ENCODE measurements at regions not wholly inside any gene's neighbourhood (a gene's known extent, or its start where the extent isn't known, plus 50 kb on each side); places are given as distances from the start of the nearest gene placed in this dataset.

DNA sequence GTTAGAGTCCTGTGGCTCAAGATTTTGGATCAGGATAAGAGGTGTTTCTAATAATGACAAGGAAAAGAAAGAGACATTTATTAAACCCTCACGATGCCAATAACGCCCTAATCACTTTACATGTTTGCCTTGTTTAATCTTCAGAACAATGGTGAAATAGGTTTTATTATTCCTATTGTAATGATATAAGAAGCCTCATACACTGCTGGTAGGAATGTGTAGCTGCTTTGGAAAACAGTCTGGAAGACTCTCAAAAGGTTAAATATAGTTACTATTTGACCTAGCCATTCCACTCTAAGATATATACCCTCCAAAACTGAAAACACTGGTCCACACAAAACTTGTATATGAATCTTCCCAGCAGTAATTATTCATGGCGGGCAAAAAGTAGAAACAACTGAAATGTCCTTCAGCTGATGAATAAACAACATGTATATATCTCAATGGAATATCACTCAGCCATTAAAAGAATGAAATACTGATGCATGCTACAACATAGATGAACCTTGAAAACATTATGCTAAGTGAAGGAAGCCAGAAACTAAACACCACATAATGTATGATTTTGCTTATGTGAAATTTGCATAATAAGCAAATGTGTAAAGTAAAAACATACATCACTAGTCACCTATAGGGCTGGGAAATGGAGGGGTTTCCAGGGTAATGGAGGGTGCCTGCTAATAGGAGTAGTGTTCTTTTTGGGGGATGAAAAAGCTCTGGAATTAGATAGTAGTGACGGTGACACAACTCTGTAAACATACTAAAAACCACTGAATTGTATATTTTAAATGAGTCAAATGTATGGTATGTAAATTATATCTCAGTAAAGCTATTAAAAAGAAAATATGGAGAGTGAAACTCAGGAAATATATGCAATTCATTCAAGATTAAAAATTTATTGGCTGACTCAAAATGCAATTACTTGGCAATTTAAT is 76.9 kb upstream of the ANK3 start:
- no peak for DNase-seq (ENCODE audit: low spot score)

DNA sequence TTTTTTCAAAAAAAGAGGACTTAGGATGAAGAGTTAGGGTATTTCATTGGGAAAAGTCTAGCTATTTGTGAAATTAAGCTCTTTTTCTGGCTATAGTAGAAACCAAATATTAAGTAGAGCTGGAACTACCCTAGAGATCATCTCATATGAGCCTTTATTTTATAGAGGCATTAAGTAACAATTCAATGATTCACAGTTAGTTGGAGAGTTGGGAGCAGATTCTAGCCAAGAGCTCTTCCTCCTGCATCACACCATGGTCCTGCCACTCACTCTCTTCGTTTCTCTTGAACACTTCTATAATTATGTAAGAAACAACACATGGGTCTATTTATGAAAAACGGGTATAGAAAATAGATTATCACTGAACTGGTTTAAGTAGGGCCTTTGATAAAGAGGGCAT is 76.1 kb upstream of the ANK3 start:
- no peak for DNase-seq (ENCODE audit: low spot score)

DNA sequence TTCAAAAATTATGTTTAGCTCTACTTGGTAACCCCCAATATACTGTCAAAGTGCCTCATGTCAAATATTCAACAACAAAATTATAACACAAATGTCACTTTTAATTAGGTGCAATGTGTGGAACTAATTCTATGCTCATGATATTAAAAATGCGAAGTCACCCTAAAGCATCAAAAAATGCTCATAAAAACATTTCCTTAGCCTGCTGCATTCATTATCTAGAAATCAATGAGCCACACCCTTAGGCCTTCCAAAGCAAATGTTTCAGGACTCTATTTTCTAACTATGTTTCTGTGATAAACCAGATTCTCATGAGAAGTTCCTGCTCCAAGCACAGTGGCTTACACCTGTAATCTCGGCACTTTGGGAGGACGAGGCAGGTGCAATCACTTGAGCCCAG is 75.0 kb upstream of the ANK3 start:
- no peak for DNase-seq (ENCODE audit: low spot score)

DNA sequence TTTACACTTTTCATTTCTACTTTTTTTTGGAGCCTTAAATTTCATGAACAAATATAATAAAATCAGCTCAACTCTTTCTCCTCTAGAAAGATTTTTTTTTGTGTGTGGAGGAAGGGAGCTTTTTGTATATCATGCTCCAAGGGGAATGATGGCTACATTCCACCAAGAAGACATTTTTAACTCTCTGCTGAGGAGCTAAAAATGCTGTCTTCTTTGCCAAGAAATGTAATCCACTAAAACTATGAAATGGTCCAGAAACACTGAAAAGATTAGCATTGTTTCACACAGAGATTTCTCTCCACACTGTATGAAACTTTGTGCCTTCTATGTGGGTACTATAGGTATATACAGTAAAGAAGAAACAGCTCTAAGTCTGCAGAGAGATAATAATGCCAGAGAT is 74.1 kb upstream of the ANK3 start:
- DNase-seq (ENCODE audit: low spot score): no peak

DNA sequence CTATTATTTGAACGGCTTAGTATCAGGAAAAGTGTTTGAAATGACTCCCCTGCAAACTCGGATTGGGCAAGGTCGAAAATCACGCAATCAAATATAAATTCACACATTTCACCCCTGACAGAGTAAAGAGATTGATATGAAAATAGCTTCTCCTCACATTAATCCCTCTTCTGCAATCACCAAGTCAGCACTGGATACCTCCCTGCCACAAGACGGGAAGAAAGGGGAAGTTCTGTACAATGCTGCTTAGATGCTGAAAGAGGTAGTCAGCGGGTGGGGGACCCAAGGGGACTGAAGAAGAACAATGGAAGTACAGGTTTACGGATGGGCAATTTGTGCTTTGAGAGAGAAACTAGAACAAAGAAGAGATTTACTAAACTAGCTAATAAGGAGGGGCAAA is 72.0 kb upstream of the ANK3 start:
- no peak for DNase-seq (ENCODE audit: low spot score)

DNA sequence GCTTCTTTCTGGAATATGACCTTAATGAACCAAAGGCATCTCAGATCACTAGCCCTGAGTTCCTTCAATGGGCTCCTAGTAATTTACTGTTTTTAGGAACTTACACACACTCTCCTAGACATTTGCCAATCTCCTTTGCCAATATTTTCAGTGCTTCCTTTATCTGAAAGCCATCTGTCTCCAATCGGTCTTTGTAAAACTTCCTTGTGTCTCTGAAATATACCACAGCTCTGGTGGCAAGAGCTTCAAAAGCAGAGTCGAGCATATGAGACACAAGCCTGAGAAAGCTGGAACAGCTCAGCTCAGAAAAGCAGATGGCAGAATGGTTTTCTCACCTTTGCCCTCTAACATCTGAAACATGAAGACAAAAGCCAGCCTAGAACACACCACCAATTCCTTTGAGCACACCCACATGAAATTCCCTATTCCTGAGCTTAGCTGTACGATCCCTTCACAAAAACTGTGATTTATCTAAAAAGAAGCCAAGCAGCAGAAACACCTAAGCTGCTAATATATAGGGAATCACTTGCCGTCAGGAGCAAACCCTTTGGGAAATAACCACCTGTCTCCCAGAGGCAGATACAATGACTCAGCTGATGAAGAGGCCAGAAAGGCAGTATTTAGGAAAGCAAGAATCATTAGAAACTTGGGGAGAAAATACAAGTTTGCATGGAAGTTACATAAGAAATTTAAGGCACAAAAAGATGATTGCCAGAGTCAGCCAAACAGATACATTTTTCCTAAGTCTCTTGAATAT is 70.2 kb upstream of the ANK3 start:
- DNase-seq (ENCODE audit: low spot score): no peak

DNA sequence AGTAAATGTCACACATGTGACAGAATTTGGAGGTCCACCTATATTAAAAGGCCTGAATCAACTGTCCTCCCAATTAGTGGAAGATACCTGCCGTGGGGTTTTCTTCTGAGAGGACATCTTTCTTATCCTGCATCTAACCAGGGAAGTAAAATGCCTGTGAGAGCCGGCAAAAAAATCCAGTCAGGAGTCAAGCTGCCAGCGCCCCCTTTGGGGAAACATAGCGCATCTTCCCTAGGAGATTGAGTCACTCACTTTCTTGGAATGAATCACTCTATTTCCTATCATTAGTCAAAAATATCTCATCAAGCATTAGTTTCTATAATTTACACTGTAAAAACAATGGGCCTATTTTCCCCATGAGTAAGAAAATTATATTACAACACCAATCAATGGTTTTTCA is 66.4 kb upstream of the ANK3 start:
- no peak for DNase-seq (ENCODE audit: low spot score)

DNA sequence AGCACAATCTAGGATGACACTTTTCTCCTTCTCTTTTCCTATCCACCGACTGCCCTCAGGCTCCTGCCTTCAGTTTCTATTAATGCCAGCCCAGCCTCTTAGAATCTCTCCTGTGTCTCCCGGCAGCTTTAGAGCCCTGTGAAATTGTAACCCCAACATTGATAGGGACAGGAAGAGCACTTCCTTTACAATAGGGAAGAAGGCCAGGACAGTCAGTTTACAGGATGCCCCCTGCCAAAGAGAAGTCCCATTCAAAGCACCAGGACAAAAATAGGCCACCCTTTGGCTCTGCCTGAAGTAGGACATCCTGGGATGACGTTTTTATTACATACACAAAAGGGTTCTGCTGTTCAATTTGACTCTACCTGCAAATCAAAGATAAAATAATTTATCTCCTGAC is 64.7 kb upstream of the ANK3 start:
- no peak for DNase-seq (ENCODE audit: low spot score)

DNA sequence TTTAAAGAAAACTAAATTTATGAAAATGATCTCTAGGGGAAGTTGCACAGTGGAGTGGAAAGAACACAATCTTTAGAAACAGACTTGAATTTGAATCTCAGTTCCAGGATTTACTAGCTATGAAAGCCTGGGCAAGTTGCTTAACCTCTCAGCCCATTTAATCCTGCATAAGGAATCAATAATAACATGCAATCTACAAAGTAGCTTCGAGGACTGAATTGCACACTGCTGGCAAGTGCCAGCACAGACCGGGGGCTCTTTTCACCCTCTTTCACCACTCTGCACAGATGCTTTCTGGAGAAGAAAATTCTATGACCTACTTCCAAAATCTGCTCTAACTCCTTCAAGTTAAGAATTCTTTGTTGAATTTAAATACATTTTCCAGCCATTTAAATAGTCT is 63.4 kb upstream of the ANK3 start:
- no peak for DNase-seq (ENCODE audit: low spot score)

DNA sequence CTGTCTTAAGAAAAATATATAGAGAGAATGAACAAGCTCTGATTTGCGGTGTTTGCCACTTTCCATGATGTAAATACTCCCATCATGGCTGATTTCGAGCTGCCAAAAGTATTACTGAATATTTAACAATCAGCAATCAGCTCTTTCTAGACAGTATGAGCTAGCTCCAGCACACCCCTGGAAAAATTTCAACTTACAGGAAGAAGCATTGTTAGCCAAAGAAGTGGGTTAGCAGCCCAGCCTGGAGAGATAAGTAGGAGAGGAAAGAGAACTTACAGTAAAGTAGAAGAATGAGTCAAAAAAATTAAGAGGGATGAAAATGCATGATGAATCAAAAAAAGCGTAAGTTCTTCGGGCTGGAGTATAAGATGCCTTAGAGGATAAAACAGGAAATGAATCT is 60.6 kb upstream of the ANK3 start:
- no peak for DNase-seq (ENCODE audit: low spot score)

DNA sequence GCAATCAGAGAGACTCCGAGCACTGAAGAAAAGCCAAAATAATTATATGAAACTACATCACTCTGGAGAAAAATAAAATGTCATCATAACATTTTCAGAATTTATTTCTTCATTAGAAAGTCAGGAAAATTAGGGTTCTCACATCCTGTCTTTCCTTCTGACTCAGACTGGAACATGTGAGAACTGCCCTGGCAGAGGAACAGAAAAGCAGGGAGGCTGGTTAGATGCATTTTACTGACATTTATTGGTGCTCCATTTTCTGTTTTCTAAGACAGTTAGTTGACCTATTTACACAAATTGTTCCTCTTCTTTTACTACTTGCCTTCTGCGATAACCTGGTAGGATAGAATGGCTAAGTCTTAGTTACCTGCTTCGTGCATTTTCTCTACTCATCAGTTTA is 58.6 kb upstream of the ANK3 start:
- DNase-seq (ENCODE audit: low spot score): no peak

DNA sequence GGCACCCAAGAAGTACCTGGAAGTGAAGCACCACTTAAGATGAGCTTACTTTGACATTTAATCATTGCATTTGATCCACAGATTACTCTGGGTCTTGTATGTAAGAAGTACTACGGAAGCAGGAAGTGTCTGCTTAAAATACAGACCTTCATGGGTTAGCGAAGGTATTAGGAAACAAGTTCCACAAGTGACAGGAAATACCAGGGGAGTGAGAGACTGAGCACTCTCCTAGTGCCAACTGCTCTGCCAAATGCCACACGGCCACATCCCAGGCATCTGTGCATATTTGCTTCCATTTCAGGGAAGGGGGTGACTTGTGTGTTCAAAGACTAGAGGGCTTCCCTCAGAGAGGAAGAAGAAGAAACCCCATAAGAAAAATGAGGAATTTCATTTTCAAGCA is 57.2 kb upstream of the ANK3 start:
- no peak for DNase-seq (ENCODE audit: low spot score)

DNA sequence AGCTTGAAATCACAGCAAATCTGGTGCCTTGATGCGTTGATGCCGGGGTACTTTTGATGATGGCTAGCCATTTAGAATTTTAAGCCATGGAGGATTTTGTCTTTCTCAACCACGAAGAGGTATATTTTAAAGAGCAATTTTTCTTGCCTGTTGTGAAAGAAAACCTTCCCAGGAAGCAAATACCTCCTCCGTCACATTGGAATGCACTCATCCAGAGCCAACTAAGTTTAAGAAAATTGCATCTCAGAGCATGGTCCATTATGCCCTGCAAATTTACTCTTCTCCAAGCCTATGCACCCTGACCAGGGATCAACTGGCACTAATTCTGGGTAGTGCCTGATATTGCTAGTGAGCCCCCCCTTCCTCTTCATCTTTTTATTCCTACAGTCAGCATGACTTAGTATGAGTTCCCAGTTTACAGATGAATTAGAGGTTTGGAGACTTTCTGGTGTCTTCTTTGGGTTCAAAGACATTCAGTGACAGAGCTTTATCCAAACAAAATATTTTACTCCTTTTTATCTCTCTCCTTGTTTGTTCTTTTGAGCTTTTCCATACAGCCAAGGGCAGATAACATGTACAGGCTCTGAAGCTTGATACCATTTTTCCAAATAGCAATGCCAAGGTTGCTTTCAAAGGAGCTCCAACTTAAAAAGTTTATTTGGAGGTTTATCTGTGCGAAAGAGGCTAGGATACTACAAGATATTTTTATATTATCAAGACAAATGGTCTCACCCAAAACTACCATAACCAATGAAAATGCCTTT is 56.6 kb upstream of the ANK3 start:
- no peak for DNase-seq (ENCODE audit: low spot score)

DNA sequence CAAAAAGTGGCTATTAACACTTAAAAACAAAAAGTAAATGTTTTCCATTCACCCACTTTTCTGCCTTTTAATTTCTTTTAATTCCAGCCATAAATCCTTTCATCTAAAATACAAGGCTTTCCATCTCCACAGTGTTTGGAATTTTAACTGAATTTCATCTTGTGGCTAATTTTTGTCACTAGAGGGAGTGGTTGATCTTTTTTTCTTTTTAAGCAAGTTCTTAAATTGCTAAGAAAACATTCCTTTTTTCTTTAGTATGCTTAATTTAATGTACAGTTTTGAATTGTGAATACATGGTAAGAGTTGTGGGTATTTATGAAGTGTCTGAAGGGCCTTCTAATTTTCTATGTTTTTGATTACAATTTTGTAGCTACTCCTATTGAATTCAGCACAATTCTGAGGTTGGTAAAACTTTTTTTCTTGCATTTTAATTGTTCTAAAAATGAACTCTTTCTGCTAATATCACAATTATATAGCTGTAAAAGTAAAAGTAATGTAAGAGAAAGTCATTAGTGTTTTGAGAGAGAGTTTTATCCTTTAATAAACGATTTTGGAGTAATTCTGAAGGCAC is 54.9 kb upstream of the ANK3 start:
- no peak for DNase-seq (ENCODE audit: low spot score)

DNA sequence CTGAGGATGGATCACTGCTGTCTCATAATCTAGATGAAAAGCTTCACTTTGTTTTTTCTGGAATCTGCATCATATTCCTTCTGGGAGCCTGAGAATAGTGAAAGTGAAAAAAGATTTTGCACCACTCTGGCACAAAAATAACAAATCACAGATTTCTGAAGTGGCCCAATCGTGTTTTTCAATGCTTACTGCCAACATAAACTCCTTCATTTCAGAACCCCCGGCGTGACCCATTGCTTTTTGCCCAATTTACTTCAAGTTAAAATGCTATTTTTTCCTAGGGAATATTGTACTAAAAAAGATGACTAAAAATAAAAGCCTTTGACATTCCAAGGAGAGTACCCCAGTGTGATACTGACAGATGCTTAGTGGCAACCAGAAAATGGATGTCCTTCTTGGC is 53.7 kb upstream of the ANK3 start:
- no peak for DNase-seq (ENCODE audit: low spot score)

DNA sequence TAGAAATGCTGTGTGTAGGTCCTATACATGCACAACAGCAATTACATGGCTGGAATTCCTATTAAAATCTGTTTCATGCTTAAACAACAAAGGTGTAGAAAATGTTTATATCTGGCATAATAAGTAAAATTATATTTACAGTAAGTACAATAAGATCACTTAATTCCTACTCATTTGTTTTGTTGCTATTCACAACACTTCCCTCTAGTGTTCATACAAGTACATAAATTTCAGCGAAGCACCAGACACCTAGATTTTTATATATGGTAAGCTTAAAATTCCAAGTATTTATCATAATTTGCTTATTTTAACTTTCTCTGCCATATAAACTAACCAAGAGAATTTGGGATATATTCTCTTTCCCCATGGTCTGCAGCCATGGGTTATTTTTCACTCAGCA is 51.8 kb upstream of the ANK3 start:
- no peak for DNase-seq (ENCODE audit: low spot score)

DNA sequence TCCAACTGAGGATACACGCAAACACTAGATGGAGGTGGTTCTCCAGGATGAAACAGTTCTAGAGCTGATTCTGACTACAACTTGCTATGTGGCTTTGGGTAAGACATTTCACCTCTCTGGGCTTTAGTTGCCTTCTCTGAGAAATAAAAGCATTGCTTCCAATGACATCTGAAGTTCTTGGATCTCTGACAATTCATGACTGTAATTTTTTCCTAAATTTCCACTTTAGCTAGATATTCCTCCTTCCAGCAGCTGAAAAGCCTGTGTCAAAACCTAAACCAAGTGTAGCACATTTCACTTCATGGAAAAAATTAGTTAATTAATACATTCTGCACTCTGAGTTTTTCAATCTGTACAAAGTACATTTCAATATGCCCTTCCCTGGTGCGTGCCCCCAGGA is 50.0 kb upstream of the ANK3 start:
- no peak for DNase-seq (ENCODE audit: low spot score)

Measured in hematopoietic multipotent progenitor cell treated with erythropoietin and hydrocortisone succinate and interleukin-3 and kit ligand, for 17 days (in vitro differentiated cells).